RCC 7860 (cell line): ENCODE measurements at regions not wholly inside any gene's neighbourhood (a gene's known extent, or its start where the extent isn't known, plus 50 kb on each side); places are given as distances from the start of the nearest gene placed in this dataset.
"Not testable (repeated sequence)": the region's sequence is repeated elsewhere in the genome, so short reads cannot be mapped to it uniquely, and the experiment has no call there.

Source experiments
- DNase-seq: peaks from one replicate; pipeline ENCODE4 v3.0.0-alpha.2; 2015; ENCODE audit warnings: low spot score
- FAIRE-seq: peaks from 2 replicates; lab custom pipeline; 2012; peaks lifted over from hg19 to GRCh38; lab: Jason Lieb, UNC

GRCh38 chr6:119764927-119765681, 415.5 kb upstream of the MAN1A1 start:
- DNase-seq, result no peak
- FAIRE-seq, result no peak

GRCh38 chr6:119760046-119760445, 410.5 kb upstream of the MAN1A1 start:
- DNase-seq, result no peak
- no peak for FAIRE-seq

GRCh38 chr6:119758385-119758784, 408.8 kb upstream of the MAN1A1 start:
- no peak for DNase-seq
- FAIRE-seq, result no peak

GRCh38 chr6:119757467-119757866, 407.9 kb upstream of the MAN1A1 start:
- no peak for DNase-seq

GRCh38 chr6:119749335-119749734, 399.8 kb upstream of the MAN1A1 start:
- no peak for DNase-seq
- FAIRE-seq, result no peak

More at GRCh38 chr6:119757467-119757866, 407.9 kb upstream of the MAN1A1 start:
- no peak for FAIRE-seq

GRCh38 chr6:119748535-119748934, 399.0 kb upstream of the MAN1A1 start:
- not testable (repeated sequence) for FAIRE-seq, DNase-seq

GRCh38 chr6:119742188-119742803, 392.7 kb upstream of the MAN1A1 start:
- FAIRE-seq (no peak), DNase-seq (peak; percentile 6)

- no peak for DNase-seq
- no peak for FAIRE-seq
Observed at GRCh38 chr6:119739769-119740168, 390.2 kb upstream of the MAN1A1 start.

GRCh38 chr6:119738425-119738824, 388.9 kb upstream of the MAN1A1 start:
- FAIRE-seq (no peak), DNase-seq (no peak)

- DNase-seq (no peak), FAIRE-seq (no peak)
Observed at GRCh38 chr6:119736296-119737021, 386.9 kb upstream of the MAN1A1 start.

- DNase-seq, result no peak
- no peak for FAIRE-seq
Observed at GRCh38 chr6:119735530-119735929, 386.0 kb upstream of the MAN1A1 start.

GRCh38 chr6:119734227-119734626, 384.7 kb upstream of the MAN1A1 start:
- FAIRE-seq (no peak), DNase-seq (no peak)

- FAIRE-seq, result no peak
- DNase-seq, result no peak
Observed at GRCh38 chr6:119728935-119729334, 379.4 kb upstream of the MAN1A1 start.

- FAIRE-seq (no peak), DNase-seq (no peak)
Observed at GRCh38 chr6:119728220-119728750, 378.7 kb upstream of the MAN1A1 start.

GRCh38 chr6:119727504-119728219, 378.1 kb upstream of the MAN1A1 start:
- no peak for DNase-seq
- no peak for FAIRE-seq

- DNase-seq, FAIRE-seq: not testable (repeated sequence)
Observed at GRCh38 chr6:119726912-119727311, 377.4 kb upstream of the MAN1A1 start.

GRCh38 chr6:119726086-119726485, 376.5 kb upstream of the MAN1A1 start:
- no peak for FAIRE-seq
- DNase-seq, result no peak

- FAIRE-seq, result no peak
- no peak for DNase-seq
Observed at GRCh38 chr6:119720160-119720559, 370.6 kb upstream of the MAN1A1 start.

GRCh38 chr6:119717942-119718341, 368.4 kb upstream of the MAN1A1 start:
- FAIRE-seq, result no peak
- DNase-seq, result no peak

- FAIRE-seq (no peak), DNase-seq (no peak)
Observed at GRCh38 chr6:119716668-119717270, 367.2 kb upstream of the MAN1A1 start.
